ENCODE measurements at regions not wholly inside any gene's neighbourhood (a gene's known extent, or its start where the extent isn't known, plus 50 kb on each side); places are given as distances from the start of the nearest gene placed in this dataset.

DNA sequence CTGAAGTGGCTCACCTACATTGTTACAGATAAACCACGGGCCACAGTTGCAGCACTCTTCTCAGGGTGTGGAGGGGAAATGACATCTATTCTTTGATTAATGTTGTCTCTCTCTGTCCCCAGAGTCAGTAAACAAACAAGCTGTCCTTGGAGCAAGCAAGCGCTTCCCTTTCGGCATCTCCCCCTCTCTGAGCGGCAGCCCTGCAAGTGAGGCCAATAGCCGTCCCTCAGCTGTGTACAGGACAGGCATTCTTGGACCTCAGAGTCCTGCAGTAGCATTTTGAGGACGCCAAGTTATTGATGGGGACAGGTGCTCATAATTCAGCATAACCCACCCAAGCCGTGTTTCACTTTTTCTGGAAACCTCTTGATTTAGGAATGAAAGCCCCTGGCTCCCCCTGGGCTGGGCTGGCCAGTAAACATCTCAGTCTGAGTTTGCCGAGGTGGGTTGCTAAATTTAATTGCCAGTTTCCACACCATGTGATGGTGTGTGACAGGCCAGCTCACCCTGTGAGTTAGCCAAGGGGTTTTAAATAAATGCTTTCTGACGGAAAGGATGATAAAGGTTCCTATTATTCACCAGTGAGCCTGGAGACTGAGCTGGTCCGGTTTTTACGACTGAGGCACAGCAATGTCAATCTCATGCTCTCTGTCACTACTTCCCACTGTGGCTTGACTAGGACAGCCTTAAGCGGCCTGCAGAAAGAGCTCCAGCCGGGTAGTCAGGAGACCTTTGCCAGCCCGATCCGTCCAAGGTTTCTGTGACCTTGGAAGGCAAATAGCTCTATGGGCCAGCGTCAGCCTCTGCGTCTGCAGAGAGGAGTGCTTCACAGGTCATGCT, 214.8 kb upstream of the RREB1 start:
- H3K4me1 ChIP-seq (ENCODE audit: insufficient read depth, low read length, poor library complexity, severe bottlenecking): no peaks in the 10 kb centered on the region
- no peaks in the 10 kb centered on the region for H4K20me1 ChIP-seq (ENCODE audit: insufficient read depth, low read length)
- DNase-seq (ENCODE audit: low spot score): no peak
- H3K4me2 ChIP-seq (ENCODE audit: low read length): no peak overlapping the region
- intact Hi-C loops (cut with micrococcal nuclease; ENCODE audit: unreplicated experiment): no loop called here
- H3K79me2 ChIP-seq (ENCODE audit: insufficient read depth, low read depth, low read length): no peaks in the 10 kb centered on the region
- H3K9me2 ChIP-seq (ENCODE audit: insufficient read depth, low read length): no peaks in the 10 kb centered on the region
- no peak for TF ChIP-seq EZH2phosphoT487 (IDR thresholded peaks at IDR 0.05; ENCODE audit: borderline replicate concordance, low read depth, low read length)
- TF ChIP-seq, protein P1, sequence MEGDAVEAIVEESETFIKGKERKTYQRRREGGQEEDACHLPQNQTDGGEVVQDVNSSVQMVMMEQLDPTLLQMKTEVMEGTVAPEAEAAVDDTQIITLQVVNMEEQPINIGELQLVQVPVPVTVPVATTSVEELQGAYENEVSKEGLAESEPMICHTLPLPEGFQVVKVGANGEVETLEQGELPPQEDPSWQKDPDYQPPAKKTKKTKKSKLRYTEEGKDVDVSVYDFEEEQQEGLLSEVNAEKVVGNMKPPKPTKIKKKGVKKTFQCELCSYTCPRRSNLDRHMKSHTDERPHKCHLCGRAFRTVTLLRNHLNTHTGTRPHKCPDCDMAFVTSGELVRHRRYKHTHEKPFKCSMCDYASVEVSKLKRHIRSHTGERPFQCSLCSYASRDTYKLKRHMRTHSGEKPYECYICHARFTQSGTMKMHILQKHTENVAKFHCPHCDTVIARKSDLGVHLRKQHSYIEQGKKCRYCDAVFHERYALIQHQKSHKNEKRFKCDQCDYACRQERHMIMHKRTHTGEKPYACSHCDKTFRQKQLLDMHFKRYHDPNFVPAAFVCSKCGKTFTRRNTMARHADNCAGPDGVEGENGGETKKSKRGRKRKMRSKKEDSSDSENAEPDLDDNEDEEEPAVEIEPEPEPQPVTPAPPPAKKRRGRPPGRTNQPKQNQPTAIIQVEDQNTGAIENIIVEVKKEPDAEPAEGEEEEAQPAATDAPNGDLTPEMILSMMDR (conservative IDR thresholded peaks at IDR 0.05; ENCODE audit: low read length): no peak
- H3K27ac ChIP-seq (ENCODE audit: low read depth, low read length, poor library complexity, severe bottlenecking): no peak overlapping the region
- no TSS peak for BruUV-seq (replicated peaks)
- no peak overlapping the region for H2AFZ ChIP-seq (ENCODE audit: low read length)
- H3K4me3 ChIP-seq (ENCODE audit: low read depth, low read length, poor library complexity, severe bottlenecking): no peak overlapping the region
- POLR2A ChIA-PET: no interaction called here
- no peaks in the 10 kb centered on the region for H3K36me3 ChIP-seq (ENCODE audit: insufficient read depth, low read length)
- no peaks in the 10 kb centered on the region for H3K9me3 ChIP-seq (ENCODE audit: low read length)
- CTCF ChIA-PET (ENCODE audit: unreplicated experiment): no interaction called here

GRCh38 chr6:6893701-6894100, 214.1 kb upstream of the RREB1 start:
- Histone ChIP-seq H4K20me1 (ENCODE audit: insufficient read depth, low read length) (no peaks in the 10 kb centered on the region), H3K9me2 (ENCODE audit: insufficient read depth, low read length) (no peaks in the 10 kb centered on the region), H3K4me1 (ENCODE audit: insufficient read depth, low read length, poor library complexity, severe bottlenecking) (no peaks in the 10 kb centered on the region), H3K36me3 (ENCODE audit: insufficient read depth, low read length) (no peaks in the 10 kb centered on the region), H3K27ac (ENCODE audit: low read depth, low read length, poor library complexity, severe bottlenecking) (no peak overlapping the region), H3K79me2 (ENCODE audit: insufficient read depth, low read depth, low read length) (no peaks in the 10 kb centered on the region), H2AFZ (ENCODE audit: low read length) (no peak overlapping the region), H3K9me3 (ENCODE audit: low read length) (no peaks in the 10 kb centered on the region), H3K4me2 (ENCODE audit: low read length) (no peak overlapping the region), H3K4me3 (ENCODE audit: low read depth, low read length, poor library complexity, severe bottlenecking) (no peak overlapping the region)
- TF ChIP-seq, protein P1 (conservative IDR thresholded peaks at IDR 0.05; ENCODE audit: low read length): no peak
- TF ChIP-seq EZH2phosphoT487 (IDR thresholded peaks at IDR 0.05; ENCODE audit: borderline replicate concordance, low read depth, low read length): no peak
- DNase-seq (ENCODE audit: low spot score): no peak
- POLR2A ChIA-PET: no interaction called here
- CTCF ChIA-PET (ENCODE audit: unreplicated experiment): no interaction called here
- intact Hi-C loops (cut with micrococcal nuclease; ENCODE audit: unreplicated experiment): no loop called here
- BruUV-seq (replicated peaks): no TSS peak

- no peaks in the 10 kb centered on the region for H3K36me3 ChIP-seq (ENCODE audit: insufficient read depth, low read length)
- intact Hi-C loops (cut with micrococcal nuclease; ENCODE audit: unreplicated experiment): no loop called here
- CTCF ChIA-PET (ENCODE audit: unreplicated experiment): no interaction called here
- H3K79me2 ChIP-seq (ENCODE audit: insufficient read depth, low read depth, low read length): no peaks in the 10 kb centered on the region
- no peak overlapping the region for H3K4me3 ChIP-seq (ENCODE audit: low read depth, low read length, poor library complexity, severe bottlenecking)
- POLR2A ChIA-PET: no interaction called here
- H3K27ac ChIP-seq (ENCODE audit: low read depth, low read length, poor library complexity, severe bottlenecking): no peak overlapping the region
- H3K4me2 ChIP-seq (ENCODE audit: low read length): no peak overlapping the region
- no TSS peak for BruUV-seq (replicated peaks)
- no peak overlapping the region for H2AFZ ChIP-seq (ENCODE audit: low read length)
- H3K4me1 ChIP-seq (ENCODE audit: insufficient read depth, low read length, poor library complexity, severe bottlenecking): no peaks in the 10 kb centered on the region
- H4K20me1 ChIP-seq (ENCODE audit: insufficient read depth, low read length): no peaks in the 10 kb centered on the region
- H3K9me2 ChIP-seq (ENCODE audit: insufficient read depth, low read length): no peaks in the 10 kb centered on the region
- TF ChIP-seq, protein P1 (conservative IDR thresholded peaks at IDR 0.05; ENCODE audit: low read length): no peak
- H3K9me3 ChIP-seq (ENCODE audit: low read length): no peaks in the 10 kb centered on the region
- no peak for DNase-seq (ENCODE audit: low spot score)
Observed at GRCh38 chr6:6895929-6896328, 211.8 kb upstream of the RREB1 start.
